Hematopoietic multipotent progenitor cell treated with erythropoietin and hydrocortisone succinate and interleukin-3 and kit ligand, for 6 days (in vitro differentiated cells): ENCODE measurements at regions not wholly inside any gene's neighbourhood (a gene's known extent, or its start where the extent isn't known, plus 50 kb on each side); places are given as distances from the start of the nearest gene placed in this dataset.

Experiments used
- DNase-seq: peaks from one replicate; pipeline ENCODE4 v3.0.0-alpha.2; 2015

- no peak for DNase-seq
These were observed 140.5 kb downstream of the TOMM20 start for GRCh38 chr1:234988155-234988517.

DNA sequence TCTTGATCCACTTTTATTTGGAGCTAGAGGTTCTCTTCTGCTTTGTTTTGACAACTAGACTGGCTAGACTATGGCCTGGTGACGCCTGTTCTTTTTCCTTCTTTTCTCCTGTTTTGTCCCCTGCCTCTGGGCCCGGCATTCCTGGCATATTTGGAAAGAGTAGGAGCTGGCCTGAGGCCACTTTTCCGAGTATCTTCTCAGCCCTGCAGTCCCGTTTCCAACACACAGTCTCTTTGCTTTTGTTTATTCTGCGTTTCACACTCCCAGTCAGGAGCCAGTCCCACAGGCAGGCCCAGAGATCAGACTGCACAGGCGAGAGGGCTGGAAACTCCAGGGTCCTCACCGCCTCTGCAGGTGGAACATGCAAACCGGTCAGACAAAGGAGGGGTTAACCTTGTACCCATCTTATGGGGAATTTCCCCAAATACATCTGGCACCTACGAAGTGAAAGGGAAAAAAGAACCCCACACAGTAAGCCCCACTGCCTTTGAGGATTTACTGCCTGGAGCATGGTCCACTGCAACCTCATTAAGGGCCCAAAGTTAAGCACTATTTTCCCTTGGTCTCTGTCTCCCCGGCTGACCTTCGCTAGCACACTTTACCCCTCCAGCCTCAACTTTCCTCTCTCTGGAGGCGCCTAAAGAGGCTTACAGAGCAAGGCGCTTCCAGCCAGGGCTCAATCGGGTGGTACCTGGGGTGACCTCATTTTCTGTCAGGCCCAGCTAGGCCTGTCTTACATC is 141.1 kb downstream of the TOMM20 start:
- DNase-seq, result no peak

DNA sequence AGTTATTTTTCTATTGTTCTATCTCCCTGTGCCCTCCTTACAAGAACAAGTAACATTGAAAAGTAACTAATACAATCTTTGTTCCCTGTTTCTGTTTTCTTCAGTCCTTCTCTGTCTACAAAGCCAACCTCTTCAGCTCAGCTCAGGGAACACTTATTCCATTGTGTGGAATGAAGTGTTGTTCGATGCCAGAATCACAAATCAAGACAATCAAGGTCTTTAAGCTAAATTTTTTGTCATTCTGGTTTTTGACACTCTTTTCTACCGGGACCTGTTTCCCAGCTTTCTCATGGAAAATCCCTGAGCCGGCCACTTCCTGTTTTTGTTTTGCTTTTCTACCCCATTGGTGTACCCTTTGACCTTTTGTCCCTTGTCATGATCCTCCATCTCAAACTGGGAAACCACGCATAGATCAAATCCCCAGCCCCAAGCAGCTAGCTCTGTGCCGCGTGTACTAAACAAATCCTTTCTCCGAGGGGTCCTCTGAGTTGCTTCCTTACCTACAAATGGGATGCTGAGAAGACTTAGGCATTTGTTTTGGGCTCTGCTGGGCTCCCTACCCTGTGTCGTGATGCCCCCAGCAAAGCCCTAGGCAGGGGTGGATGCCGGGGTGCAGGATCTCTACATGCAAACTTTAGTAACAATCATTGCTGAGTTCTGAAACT is 141.8 kb downstream of the TOMM20 start:
- no peak for DNase-seq

- DNase-seq, result no peak
These were observed 142.9 kb downstream of the TOMM20 start for GRCh38 chr1:234985516-234986294.

GRCh38 chr1:234985007-234985370 is 143.6 kb downstream of the TOMM20 start:
- DNase-seq, result no peak

- DNase-seq, result no peak
These were observed 144.9 kb downstream of the TOMM20 start for GRCh38 chr1:234983564-234984238.

GRCh38 chr1:234981758-234982157 is 146.9 kb downstream of the TOMM20 start:
- no peak for DNase-seq

DNA sequence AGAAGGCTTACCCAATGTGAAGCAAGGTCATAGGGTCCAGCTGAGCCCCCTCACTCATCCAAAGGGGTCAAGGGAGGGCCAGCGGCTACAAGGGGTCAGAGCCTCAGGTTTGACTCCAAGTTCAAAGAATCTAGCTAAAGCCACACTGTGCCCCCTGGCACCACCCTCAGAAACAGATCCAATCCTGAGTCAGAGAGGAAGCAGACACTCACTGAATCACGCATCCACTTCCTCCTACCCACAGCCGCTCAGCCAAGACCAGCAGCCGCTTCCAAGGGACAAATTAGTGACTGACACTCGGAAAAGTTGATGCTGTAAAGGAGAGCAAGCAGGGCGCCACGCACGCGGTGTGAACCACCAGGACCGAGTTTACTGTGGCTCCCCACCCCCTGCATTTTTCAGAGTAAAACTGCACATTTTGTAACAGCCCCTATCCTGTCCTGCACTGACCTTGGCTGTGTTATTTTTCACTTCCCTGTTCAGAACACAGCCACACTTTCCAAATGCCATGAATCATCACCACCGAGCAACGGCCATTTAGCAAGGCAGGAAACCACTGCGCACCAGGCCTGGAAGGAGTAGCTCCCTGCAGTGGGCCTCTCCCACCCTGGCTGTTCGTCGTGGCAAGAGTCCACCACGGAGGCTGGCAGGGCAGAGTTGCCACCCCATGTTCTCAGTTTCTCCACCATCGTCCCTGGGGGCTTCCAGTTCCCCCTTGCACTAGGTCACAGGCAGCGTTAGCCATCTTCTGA is 147.8 kb downstream of the TOMM20 start:
- peak; percentile 87 for DNase-seq

DNA sequence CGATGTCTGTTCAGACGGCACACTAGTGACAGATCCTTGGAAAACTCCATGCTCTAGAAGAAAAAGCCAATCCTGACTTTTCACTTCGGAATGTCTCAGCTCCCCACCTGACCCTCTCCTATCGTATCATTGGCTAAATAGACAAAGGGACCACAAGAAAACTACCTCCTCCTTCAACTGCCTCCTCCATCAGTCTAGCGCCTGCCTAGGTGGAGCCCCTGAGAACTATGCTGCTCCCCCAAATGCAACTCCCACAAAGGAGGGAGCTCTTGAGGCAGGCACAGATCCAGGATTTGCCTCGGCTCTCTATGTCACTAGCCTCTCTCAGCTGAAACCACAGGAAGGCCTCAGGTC is 148.4 kb downstream of the TOMM20 start:
- DNase-seq, result no peak

DNA sequence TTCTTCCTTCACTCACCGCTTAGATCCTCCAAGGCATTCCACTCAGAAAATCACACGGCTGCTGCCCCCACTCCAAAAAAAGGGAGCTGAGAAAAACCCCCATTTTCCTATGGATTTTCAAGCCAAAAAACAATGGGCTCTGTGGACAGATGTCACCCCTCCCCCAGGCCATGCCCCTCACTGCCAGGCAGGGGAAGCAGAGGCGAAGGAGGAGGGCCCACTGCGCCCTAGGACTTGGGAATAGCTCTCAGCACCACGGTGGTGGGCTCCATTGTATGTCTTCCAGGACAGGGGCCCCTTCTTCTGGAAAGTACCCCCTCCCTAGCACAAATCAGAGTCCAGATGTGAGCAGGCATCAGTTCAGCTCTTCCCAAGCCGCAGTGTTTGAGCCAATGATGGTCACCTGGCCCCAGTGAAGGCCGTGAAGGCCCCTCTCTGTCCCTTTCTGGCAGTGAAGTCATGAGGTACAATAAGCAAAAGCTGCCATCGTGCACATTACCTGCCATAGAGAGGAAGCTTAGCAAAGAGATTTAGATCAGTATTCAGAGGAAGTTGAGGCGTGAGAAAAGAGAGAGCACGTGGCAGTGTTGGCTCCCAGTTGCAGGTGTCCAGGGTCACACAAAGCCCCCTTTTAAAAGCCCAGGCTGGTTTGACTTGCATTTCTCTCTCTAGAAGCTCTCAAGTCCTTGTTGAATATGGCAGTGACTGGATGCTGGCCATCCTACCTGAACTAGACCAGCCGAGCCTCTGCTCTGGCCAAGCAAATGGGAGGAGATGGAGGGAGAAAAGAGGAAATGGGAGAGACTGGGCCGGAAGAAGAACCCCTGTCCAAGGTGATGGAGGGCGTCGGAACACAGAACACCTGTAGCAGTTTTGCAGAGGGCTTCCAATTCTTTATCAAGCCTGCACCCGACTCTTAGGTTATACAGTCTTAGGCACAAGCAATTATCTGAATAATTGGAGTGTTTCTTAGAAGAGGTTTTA is 149.0 kb downstream of the TOMM20 start:
- peak; percentile 19 for DNase-seq

- DNase-seq, result peak; percentile 77
These were observed 150.0 kb downstream of the TOMM20 start for GRCh38 chr1:234978397-234979295.

- DNase-seq, result no peak
These were observed 150.7 kb downstream of the TOMM20 start for GRCh38 chr1:234977875-234978396.

- no peak for DNase-seq
These were observed 151.6 kb downstream of the TOMM20 start for GRCh38 chr1:234976861-234977680.

GRCh38 chr1:234975941-234976860 is 152.4 kb downstream of the TOMM20 start:
- no peak for DNase-seq

DNA sequence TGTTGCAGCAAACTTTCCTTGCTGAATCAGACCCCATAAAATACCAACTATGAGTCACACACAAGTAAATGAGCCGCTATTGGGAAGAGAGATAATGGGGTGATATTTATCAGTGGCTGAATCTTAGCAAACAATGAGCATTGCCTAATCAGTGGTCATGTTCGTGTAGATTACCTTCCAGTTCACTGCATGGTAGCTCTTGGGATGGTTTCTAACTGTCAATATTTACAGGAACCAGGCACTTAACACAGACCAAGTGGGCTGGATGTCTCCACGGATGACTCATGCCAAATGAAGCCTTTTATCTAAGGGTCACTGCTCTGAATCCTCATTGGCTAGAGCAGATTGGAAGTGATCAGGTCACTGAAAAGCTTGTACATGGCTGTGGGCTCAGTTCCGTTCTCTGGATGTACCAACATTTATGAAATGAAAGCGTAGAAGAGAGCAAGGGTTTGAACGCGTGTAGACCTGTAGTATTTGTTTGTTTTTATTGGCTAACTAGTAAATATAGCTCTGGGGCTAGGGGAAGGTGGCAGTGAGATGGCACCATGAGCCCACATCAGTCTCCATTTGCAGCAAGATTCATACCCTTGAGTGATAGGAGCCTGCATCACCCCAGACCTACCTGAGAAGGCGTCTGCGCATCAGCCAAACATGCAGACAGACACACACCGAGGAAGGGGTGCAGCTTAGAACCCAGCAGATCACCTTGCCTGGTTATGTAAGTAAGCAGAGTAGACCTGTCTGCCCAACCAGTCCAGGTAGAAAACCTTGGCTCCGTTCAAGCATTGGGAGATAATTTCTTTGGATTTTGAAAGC is 153.3 kb downstream of the TOMM20 start:
- peak; percentile 93 for DNase-seq

DNA sequence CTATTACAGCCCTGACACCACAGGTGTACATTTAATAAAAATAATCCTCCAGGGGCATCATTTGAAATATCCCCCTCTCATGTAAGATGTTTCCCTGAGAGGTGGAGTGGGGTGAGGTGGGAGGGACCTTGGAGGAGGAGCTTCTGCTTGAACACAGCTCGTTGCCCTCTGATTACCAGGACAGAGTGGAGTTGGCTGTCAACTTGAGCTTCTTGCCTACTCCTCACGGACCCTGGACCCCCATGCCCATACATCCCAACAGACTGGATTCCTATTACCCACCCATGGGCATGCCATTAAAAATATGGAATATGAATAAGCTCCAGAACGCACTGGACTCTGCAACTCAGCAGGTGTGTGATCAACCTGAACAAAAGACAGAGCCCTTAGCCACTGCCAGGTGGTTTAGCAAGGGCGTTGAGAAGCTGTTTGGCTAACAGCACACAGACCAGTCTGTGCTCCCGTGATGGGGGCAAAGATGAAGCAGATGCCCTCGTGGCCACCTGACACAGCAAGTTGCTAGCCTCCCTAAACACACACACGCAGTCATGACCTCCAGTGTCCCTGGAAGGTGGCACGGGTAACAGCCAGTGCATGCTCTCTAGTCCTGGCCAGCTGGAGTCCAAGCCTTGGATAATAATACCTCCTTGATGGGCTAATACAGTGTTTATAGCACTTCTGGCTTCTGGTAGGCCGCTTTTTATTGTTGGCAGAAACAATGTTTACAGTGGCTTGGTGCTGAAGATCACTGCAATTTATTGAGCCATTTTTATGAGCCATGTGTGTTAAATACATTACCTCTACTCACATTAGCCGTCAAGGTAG is 155.0 kb downstream of the TOMM20 start:
- DNase-seq, result no peak
